Astrocyte (in vitro differentiated cells and primary cell): ENCODE measurements at regions not wholly inside any gene's neighbourhood (a gene's known extent, or its start where the extent isn't known, plus 50 kb on each side); places are given as distances from the start of the nearest gene placed in this dataset.

Source experiments
- CTCF ChIP-seq: IDR thresholded peaks from 2 replicates; pipeline ENCODE4 v1.5.1; 2011; ENCODE audit warnings: low read depth, mild to moderate bottlenecking, inconsistent platforms, low read length, moderate library complexity; ENCODE audit not compliant: insufficient read depth
- EZH2 ChIP-seq: IDR thresholded peaks from 2 replicates; pipeline ENCODE4 v1.6.1; 2012; ENCODE audit warnings: mild to moderate bottlenecking, low read length, inconsistent platforms; ENCODE audit not compliant: insufficient read depth

- TF ChIP-seq CTCF = no peak
- TF ChIP-seq EZH2 = no peak
Observed at GRCh38 chr2:163801486-163801885, 65.7 kb upstream of the FIGN start.
